Cerebellar cortex (tissue), 1 donor: ENCODE measurements at regions not wholly inside any gene's neighbourhood (a gene's known extent, or its start where the extent isn't known, plus 50 kb on each side); places are given as distances from the start of the nearest gene placed in this dataset.
"Not testable (repeated sequence)": the region's sequence is repeated elsewhere in the genome, so short reads cannot be mapped to it uniquely, and the experiment has no call there.

Source experiments
- DNase-seq: peaks from one replicate; pipeline ENCODE4 v3.0.0-alpha.2; 2015; ENCODE audit warnings: low spot score

GRCh38 chr2:104976603-104977120 is 61.2 kb upstream of the MRPS9 start:
- peak; percentile 3 for DNase-seq

- DNase-seq, result no peak
Measured at GRCh38 chr2:104977958-104978357, 59.9 kb upstream of the MRPS9 start.

GRCh38 chr2:104979786-104980185 is 58.1 kb upstream of the MRPS9 start:
- DNase-seq, result not testable (repeated sequence)

- DNase-seq, result no peak
Measured at GRCh38 chr2:104982111-104982510, 55.8 kb upstream of the MRPS9 start.
